Activated CD4-positive, alpha-beta T cell treated with anti-CD3 and anti-CD28 coated beads, Interleukin-2, amount 10 ng/mL, durations not matched to agents 24 days and 14 days (primary cell): ENCODE measurements at regions not wholly inside any gene's neighbourhood (a gene's known extent, or its start where the extent isn't known, plus 50 kb on each side); places are given as distances from the start of the nearest gene placed in this dataset.
"Not testable (repeated sequence)": the region's sequence is repeated elsewhere in the genome, so short reads cannot be mapped to it uniquely, and the experiment has no call there.

Experiments
- DNase-seq: peaks from one replicate; pipeline ENCODE4 v3.0.0; 2022
- H3K27ac Mint-ChIP-seq: one replicate; pipeline ENCODE4 v1.8.0; 2022; ENCODE audit warnings: mild to moderate bottlenecking, mixed read lengths
- H3K27me3 Mint-ChIP-seq: one replicate; pipeline ENCODE4 v1.8.0; 2022; ENCODE audit warnings: mixed read lengths
- H3K36me3 Mint-ChIP-seq: one replicate; pipeline ENCODE4 v1.8.0; 2022; ENCODE audit warnings: low read depth, mild to moderate bottlenecking, mixed read lengths
- H3K4me1 Mint-ChIP-seq: one replicate; pipeline ENCODE4 v1.8.0; 2021; ENCODE audit warnings: mixed read lengths
- H3K4me3 Mint-ChIP-seq: one replicate; pipeline ENCODE4 v1.8.0; 2022; ENCODE audit warnings: mild to moderate bottlenecking, moderate library complexity, mixed read lengths
- H3K9me3 Mint-ChIP-seq: one replicate; pipeline ENCODE4 v1.8.0; 2021; ENCODE audit warnings: mixed read lengths
- intact Hi-C: fragments of 100-400 bp; cut with micrococcal nuclease; formaldehyde crosslinking; loops from one replicate; pipeline ENCODE4 v1.15.1; 2023

DNA sequence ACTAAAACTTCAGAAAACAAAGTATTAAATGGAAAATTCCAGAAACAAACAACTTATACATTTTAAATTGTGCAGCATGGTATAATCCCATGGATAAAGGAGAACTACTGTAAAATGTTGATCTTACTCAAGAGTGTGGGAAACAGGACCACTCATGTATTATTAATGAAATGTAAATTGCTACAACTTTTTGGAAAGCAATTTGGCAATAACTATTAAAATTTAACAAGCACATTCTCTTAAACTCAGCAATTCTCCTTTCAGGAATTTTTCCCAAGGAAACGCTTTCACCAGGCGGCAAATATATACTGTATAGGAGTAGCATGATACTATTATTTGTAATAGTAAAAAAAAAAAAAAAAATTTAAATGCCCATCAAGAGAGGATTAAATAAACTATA, 284.5 kb upstream of the AMIGO2 start:
- Mint-ChIP-seq H3K4me3 (no peak overlapping the region), H3K36me3 (peaks cover 19% of the 10 kb centered on the region), H3K4me1 (peaks cover 37% of the 10 kb centered on the region), H3K9me3 (peaks cover 4% of the 10 kb centered on the region), H3K27me3 (no peaks in the 10 kb centered on the region), H3K27ac (peak overlapping the region; percentile 35)
- intact Hi-C loops: loop anchor here (2.0 to 10.0 kb wide), 4 partner anchors 13 to 1369 kb away; partner anchors contain the start of genes RPAP3 and SCAF11
- no peak for DNase-seq

DNA sequence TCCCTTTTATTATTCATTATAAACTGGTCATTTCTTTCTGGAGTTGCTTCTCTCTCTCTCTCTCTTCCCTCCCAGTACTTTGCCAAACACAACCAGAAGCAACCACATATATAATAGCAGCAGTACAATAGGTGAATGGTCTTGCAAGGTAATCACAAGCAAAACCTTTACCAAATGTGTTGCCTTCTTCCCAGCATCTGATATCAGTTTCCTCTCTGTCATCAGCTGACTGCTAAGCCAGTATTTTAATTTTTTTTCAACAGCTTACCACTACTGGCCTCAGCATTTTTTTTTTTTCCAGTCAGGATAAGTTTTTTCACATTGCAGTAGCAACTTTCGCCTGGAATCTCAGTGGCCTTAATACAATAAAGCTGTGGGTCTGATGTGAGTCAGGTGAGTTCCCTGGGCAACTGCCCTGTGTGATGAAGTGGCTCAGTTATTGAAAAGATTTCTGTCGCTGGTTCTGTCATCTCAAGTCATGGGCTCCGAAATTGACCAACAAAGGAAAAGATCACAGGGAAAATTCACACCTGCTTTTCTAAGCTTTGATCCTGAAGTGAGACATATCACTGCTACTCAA, 282.5 kb upstream of the AMIGO2 start:
- Mint-ChIP-seq H3K27ac (peak overlapping the region; percentile 98), H3K27me3 (no peaks in the 10 kb centered on the region), H3K4me3 (peak overlapping the region; percentile 81), H3K36me3 (peaks cover 28% of the 10 kb centered on the region), H3K4me1 (peaks cover 48% of the 10 kb centered on the region), H3K9me3 (peaks cover 4% of the 10 kb centered on the region)
- intact Hi-C loops: loop anchor here (10.0 kb wide), 2 partner anchors 343 to 1367 kb away; partner anchors contain the start of genes RPAP3 and SCAF11
- peak; percentile 63 for DNase-seq

DNA sequence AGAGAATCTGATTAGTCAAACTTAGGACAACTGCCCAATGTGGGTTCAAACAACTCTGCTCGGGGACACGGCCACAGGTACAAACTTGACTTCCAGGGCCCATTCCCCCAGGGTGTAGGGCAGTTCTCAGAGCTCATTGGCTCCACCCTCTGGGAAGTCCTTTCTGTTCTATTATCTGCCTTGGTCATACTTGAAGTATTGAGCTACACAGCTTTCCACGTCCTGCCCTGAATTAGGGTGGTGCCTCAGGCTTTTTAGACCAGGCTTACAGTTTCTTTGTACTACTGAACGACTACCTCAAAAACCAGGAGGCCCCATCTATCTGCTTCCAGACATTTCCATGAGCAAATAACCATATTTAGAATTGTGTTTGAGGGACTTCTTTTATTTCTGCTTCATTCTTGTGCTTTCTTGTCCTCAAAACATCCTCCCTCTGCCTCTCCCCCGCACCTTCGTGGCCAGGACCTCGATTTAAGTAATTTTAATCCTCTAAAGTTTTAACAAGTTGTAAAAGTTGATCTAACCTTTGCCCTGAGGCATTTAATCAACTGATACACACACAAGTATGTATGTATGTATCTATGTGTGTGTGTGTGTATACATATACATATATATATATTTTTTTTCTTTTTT, 281.7 kb upstream of the AMIGO2 start:
- Mint-ChIP-seq H3K9me3 (peaks cover 4% of the 10 kb centered on the region), H3K4me1 (peaks cover 53% of the 10 kb centered on the region), H3K4me3 (peak overlapping the region; percentile 81), H3K36me3 (peaks cover 32% of the 10 kb centered on the region), H3K27ac (peak overlapping the region; percentile 98), H3K27me3 (no peaks in the 10 kb centered on the region)
- DNase-seq: peak; percentile 88
- intact Hi-C loops: loop anchor here (1.0 to 10.0 kb wide), 6 partner anchors 30 to 1367 kb away; partner anchors contain the start of genes RPAP3 and SCAF11

DNA sequence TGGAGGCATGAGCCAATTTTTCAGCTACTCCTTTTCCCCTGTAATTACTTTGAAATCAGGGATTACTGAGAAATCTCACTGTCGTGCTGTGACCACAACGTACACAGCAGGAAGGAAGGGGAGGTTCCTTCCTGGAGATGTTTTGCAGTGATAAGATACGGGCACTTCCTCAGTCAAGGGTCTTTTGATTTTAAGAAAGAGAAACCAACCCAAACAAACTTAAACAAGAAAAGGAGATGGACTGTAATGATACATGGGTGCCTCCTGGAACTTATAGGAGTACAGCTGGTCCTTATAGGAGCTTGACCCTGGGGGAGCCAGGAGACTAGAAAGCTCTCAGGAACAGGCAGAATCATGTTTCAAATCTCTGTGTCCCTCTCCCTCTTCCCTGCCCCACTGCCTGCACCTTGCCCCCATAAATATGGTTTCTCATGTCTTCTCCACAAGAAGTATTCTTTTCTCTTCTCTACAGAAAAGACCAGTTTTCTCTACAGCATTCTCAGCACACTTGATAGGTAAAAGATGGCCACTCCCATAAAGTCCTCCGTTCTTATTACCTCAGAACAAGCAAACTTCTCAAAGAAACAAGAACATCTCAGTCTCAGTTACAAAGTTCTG, 281.1 kb upstream of the AMIGO2 start:
- H3K9me3 Mint-ChIP-seq: peaks cover 3% of the 10 kb centered on the region
- peaks cover 34% of the 10 kb centered on the region for H3K36me3 Mint-ChIP-seq
- H3K4me3 Mint-ChIP-seq: peak overlapping the region; percentile 81
- peak; percentile 91 for DNase-seq
- H3K4me1 Mint-ChIP-seq: peaks cover 59% of the 10 kb centered on the region
- intact Hi-C loops: loop anchor here (1.0 to 10.0 kb wide), 6 partner anchors 30 to 1366 kb away; partner anchors contain the start of genes RPAP3 and SCAF11
- H3K27me3 Mint-ChIP-seq: no peaks in the 10 kb centered on the region
- peak overlapping the region; percentile 98 for H3K27ac Mint-ChIP-seq

DNA sequence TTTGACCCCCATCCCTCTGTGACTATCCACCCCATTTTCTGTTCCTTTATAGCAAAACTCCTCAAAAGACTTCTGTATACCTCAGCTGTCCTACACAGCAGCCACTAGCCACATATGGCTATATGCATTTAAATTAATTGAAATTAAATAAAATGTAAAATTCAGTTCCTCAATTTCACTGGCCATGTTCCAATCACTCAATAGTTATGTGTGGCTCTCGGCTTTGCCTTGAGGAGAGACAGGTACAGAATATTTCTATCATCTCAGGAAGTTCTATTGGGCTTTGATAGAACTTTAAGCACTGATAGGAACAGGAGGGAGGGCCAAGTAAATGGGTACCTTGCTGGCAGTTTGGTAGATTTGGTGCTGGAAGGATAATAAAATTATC, 280.3 kb upstream of the AMIGO2 start:
- Mint-ChIP-seq H3K4me3 (peak overlapping the region; percentile 81), H3K27me3 (no peaks in the 10 kb centered on the region), H3K27ac (peak overlapping the region; percentile 98), H3K9me3 (no peaks in the 10 kb centered on the region), H3K4me1 (peaks cover 65% of the 10 kb centered on the region), H3K36me3 (peaks cover 30% of the 10 kb centered on the region)
- intact Hi-C loops: loop anchor here (2.0 to 10.0 kb wide), 5 partner anchors 37 to 1365 kb away; partner anchors contain the start of genes RPAP3 and SCAF11
- DNase-seq: no peak

DNA sequence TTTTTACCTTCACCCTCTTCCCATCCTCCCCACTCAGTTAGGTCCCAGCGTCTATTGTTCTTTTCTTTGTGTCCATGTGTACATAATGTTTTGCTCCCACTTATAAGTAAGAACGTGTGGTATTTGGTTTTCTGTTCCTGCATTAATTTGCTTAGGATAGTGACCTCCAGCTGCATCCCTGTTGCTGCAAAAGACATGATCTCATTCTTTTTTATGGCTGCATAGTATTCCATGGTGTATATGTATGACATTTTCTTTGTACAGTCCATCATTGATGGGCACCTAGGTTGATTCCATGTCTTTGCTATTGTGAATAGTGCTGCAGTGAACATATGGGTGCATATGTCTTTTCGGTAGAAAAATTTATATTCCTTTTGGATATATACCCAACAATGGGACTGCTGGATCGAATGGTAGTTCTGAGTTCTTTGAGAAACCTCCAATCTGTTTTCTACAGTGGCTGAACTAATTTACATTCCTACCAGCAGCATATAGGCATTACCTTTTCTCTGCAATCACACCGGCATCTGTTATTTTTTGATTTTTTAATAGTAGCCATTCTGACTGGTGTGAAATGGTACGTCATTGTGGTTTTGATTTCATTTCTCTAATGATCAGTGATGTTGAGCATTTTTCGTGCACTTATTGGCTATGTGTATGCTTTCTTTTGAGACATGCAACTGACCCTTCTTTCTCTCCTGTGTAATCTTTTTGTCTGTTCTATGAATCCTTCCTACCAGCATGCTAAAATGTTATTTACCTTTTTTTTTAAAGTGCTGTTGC, 279.7 kb upstream of the AMIGO2 start:
- Mint-ChIP-seq H3K9me3 (no peaks in the 10 kb centered on the region), H3K27me3 (no peaks in the 10 kb centered on the region), H3K27ac (peak overlapping the region; percentile 51), H3K4me3 (peak overlapping the region; percentile 15), H3K4me1 (peaks cover 65% of the 10 kb centered on the region), H3K36me3 (peaks cover 28% of the 10 kb centered on the region)
- intact Hi-C loops: loop anchor here (2.0 to 10.0 kb wide), 6 partner anchors 37 to 1365 kb away; partner anchors contain the start of genes RPAP3 and SCAF11
- no peak for DNase-seq

DNA sequence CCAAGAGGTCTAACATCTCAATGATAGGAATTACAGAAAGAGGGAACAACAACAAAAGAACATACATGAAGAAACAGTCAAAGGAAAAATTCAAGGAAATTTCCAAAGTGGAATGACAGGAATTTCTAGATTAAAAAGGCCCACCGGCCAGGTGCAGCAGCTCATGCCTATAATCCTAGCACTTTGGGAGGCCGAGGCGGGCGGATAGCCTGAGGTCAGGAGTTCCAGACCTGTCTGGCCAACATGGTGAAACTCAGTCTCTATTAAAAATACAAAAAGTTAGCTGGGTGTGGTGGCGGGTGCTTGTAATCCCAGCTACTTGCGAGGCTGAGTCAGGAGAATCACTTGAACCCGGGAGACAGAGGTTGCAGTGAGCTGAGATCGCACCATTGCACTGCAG, 277.2 kb upstream of the AMIGO2 start:
- not testable (repeated sequence) for H3K9me3 Mint-ChIP-seq, DNase-seq, H3K27me3 Mint-ChIP-seq
- Mint-ChIP-seq H3K4me1 (peaks cover 71% of the 10 kb centered on the region), H3K27ac (peak overlapping the region; percentile 98), H3K36me3 (peaks cover 30% of the 10 kb centered on the region), H3K4me3 (peak overlapping the region; percentile 63)
- intact Hi-C loops: loop anchor here (2.0 to 10.0 kb wide), 3 partner anchors 86 to 1142 kb away; no protein-coding TSS in a partner anchor

DNA sequence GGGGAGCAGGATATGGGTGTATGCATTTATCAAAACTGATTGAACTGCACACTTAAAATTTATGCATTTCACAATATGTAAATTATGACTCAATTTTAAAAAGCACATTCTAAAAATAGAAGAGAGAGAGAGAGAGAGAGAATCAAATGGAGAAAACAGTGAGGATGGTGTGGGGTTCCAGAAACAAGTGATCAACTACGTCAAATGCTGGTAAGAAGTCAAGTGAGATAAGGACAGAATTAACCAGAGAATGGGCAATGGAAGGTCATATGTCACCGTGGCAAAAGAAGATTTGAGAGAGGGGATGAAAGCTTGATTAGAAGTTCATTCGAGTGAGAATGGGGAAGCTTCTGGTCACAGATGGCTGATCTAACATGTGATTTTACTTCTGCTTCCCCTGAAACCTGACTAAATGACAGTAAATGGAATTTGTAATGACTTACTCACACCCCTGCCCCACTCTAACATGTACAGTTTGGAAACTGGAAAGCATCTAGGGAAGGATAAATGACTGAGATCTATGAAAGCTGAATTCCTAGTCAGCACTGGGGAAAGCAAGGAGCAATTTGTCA, 276.5 kb upstream of the AMIGO2 start:
- H3K9me3 Mint-ChIP-seq: peaks cover 3% of the 10 kb centered on the region
- H3K36me3 Mint-ChIP-seq: peaks cover 33% of the 10 kb centered on the region
- DNase-seq: peak; percentile 71

DNA sequence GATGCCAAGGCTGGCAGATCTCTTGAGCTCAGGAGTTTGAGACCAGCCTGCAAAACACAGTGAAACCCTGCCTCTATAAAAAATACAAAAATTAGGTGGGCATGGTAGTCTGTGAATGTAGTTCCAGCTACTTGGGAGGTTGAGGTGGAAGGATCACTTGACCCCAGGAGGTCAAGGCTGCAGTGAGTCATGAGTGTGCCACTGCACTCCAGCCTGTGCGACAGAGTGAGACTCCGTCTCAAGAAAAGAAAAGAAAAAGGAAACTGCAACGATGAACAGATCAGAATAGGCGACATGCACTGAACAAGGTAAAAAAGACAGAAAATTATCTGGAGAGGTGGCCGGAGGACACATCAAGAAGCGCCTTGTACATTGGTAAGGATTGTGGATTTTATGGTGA, 273.7 kb upstream of the AMIGO2 start:
- Mint-ChIP-seq H3K36me3 (peaks cover 26% of the 10 kb centered on the region), H3K4me3 (peak overlapping the region; percentile 84), H3K27me3 (no peaks in the 10 kb centered on the region), H3K9me3 (peaks cover 3% of the 10 kb centered on the region), H3K4me1 (peaks cover 72% of the 10 kb centered on the region), H3K27ac (peak overlapping the region; percentile 94)
- intact Hi-C loops: loop anchor here (10.0 kb wide), 1 partner anchor 1139 kb away; no protein-coding TSS in a partner anchor
- peak; percentile 58 for DNase-seq

More for the DNA sequence above, 276.5 kb upstream of the AMIGO2 start:
- Mint-ChIP-seq H3K27me3 (no peaks in the 10 kb centered on the region), H3K27ac (peak overlapping the region; percentile 98), H3K4me1 (peaks cover 69% of the 10 kb centered on the region), H3K4me3 (peak overlapping the region; percentile 63)
- intact Hi-C loops: loop anchor here (1.0 to 10.0 kb wide), 6 partner anchors 12 to 1141 kb away; no protein-coding TSS in a partner anchor

DNA sequence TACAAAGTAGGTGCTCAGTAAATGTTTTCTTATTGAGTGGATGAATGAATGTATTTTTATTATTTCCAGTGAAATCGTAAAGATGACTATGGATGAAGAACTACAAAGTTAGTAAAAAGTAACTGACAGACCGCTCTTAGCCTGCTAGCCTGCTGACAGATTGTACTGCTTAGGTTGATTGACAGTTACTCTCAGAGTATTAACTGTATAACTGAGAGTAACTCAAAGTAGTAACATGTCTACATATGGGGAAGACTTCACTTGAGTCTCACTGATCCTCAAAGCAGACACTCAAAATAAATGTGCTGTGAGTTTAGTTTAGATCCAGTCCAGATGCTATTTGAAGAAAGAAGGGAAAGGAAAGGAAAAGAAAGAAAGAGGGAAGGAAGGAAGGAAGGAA, 272.3 kb upstream of the AMIGO2 start:
- intact Hi-C loops: loop anchor here (10.0 kb wide), 1 partner anchor 1137 kb away; no protein-coding TSS in a partner anchor
- no peak for DNase-seq
- Mint-ChIP-seq H3K9me3 (peaks cover 3% of the 10 kb centered on the region), H3K27me3 (no peaks in the 10 kb centered on the region), H3K27ac (peak overlapping the region; percentile 89), H3K36me3 (peaks cover 20% of the 10 kb centered on the region), H3K4me1 (peaks cover 67% of the 10 kb centered on the region), H3K4me3 (peak overlapping the region; percentile 57)

DNA sequence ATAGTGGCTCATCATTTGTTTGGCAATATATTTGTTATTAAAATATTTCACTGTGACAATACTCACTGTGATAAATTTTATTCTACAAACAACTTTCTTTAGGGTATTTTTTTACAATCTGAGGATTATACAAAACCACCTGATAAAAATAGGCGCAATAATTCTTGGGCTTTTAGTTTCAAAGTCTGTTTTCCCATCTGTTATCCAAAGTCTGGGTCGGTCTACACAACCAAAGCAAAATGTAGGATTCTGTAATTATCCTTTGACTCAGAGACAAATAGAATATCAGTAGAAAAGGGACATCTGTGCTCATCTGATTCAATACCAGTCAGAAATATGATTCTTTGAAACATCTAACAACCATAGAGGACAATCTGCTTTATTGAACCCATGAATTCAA, 271.8 kb upstream of the AMIGO2 start:
- Mint-ChIP-seq H3K9me3 (peaks cover 3% of the 10 kb centered on the region), H3K4me1 (peaks cover 67% of the 10 kb centered on the region), H3K4me3 (no peak overlapping the region), H3K27ac (peak overlapping the region; percentile 89), H3K36me3 (peaks cover 16% of the 10 kb centered on the region), H3K27me3 (no peaks in the 10 kb centered on the region)
- intact Hi-C loops: loop anchor here (2.0 to 10.0 kb wide), 2 partner anchors 13 to 1137 kb away; no protein-coding TSS in a partner anchor
- DNase-seq: no peak

DNA sequence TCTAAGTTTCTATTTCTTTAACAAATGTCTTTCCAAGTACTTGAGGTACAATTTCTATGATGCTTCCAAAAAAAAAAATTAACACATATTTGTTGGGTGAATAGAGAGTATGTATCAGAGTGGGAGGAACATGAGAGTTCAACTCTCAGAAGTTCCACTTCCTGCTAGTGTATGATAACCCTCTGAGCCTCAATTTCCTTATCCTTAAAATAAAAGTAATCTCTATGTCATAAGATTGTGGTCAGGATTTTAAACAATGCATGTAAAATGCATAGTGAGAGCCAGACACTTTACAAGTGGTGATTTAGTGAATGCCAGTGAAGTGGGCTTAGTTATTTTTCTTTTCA, 270.3 kb upstream of the AMIGO2 start:
- Mint-ChIP-seq H3K36me3 (peaks cover 13% of the 10 kb centered on the region), H3K27me3 (no peaks in the 10 kb centered on the region), H3K4me1 (peaks cover 58% of the 10 kb centered on the region), H3K9me3 (peaks cover 3% of the 10 kb centered on the region), H3K4me3 (peak overlapping the region; percentile 78), H3K27ac (peak overlapping the region; percentile 99)
- DNase-seq: no peak
- intact Hi-C loops: loop anchor here (2.0 to 10.0 kb wide), 2 partner anchors 15 to 1135 kb away; no protein-coding TSS in a partner anchor
